Natural killer cell (primary cell): ENCODE measurements at regions not wholly inside any gene's neighbourhood (a gene's known extent, or its start where the extent isn't known, plus 50 kb on each side); places are given as distances from the start of the nearest gene placed in this dataset.

Source experiments
- ATAC-seq, 3 donors: fragments of 150-1000 bp in 2 of 3; fragments of 200-7000 bp in 1 of 3; cut with Tn5 transposase; 1 replicate in 1 of 3; 2 replicates in 2 of 3; pipeline ENCODE4 v1.10.0; 2021; ENCODE audit warnings: mild to moderate bottlenecking in 2 of 3, moderate library complexity in 2 of 3
- DNase-seq, 2 donors: peaks; one replicate each; pipeline versions ENCODE4 v3.0.0 to v3.0.0-alpha.2; 2013 to 2021; ENCODE audit warnings: mixed read lengths in 1 of 2
- H3K27ac ChIP-seq: one replicate; pipeline ENCODE4 v1.5.1; 2013; ENCODE audit warnings: mild to moderate bottlenecking, low read length
- H3K27me3 ChIP-seq: one replicate; pipeline ENCODE4 v1.6.1; 2013; ENCODE audit warnings: low read length; ENCODE audit not compliant: control insufficient read depth, insufficient read depth
- H3K36me3 ChIP-seq: one replicate; pipeline ENCODE4 v1.6.1; 2013; ENCODE audit warnings: low read length; ENCODE audit not compliant: control insufficient read depth, insufficient read depth
- H3K4me1 ChIP-seq: one replicate; pipeline ENCODE4 v1.6.1; 2013; ENCODE audit warnings: low read length; ENCODE audit not compliant: control insufficient read depth, insufficient read depth
- H3K4me3 ChIP-seq: one replicate; pipeline ENCODE4 v1.5.1; 2013; ENCODE audit warnings: low read length
- H3K9me3 ChIP-seq: one replicate; pipeline ENCODE4 v1.6.1; 2013; ENCODE audit warnings: low read length; ENCODE audit not compliant: control insufficient read depth, insufficient read depth
- H3K27ac Mint-ChIP-seq, 2 donors: one replicate each; pipeline ENCODE4 v1.8.0; 2022; ENCODE audit warnings: mild to moderate bottlenecking in 2 of 2, mixed read lengths in 2 of 2, moderate library complexity in 1 of 2
- H3K27me3 Mint-ChIP-seq, 2 donors: one replicate each; pipeline ENCODE4 v1.8.0; 2022; ENCODE audit warnings: low read depth in 2 of 2, mixed read lengths in 2 of 2
- H3K36me3 Mint-ChIP-seq: one replicate; pipeline ENCODE4 v1.8.0; 2022; ENCODE audit warnings: mixed read lengths
- H3K4me1 Mint-ChIP-seq, 2 donors: one replicate each; pipeline ENCODE4 v1.8.0; 2022; ENCODE audit warnings: mixed read lengths in 2 of 2
- H3K4me3 Mint-ChIP-seq: one replicate; pipeline ENCODE4 v1.8.0; 2022; ENCODE audit warnings: mild to moderate bottlenecking, moderate library complexity, mixed read lengths
- H3K9me3 Mint-ChIP-seq, 2 donors: one replicate each; pipeline ENCODE4 v1.8.0; 2022; ENCODE audit warnings: mixed read lengths in 2 of 2
- WGBS: methylation state at CpG from one replicate; pipeline ENCODE4 v1.1.7; 2013; ENCODE audit warnings: missing lambda C conversion rate; ENCODE audit not compliant: insufficient coverage; 5-methylcytosine and 5-hydroxymethylcytosine counted together
- intact Hi-C: fragments of 100-400 bp; cut with micrococcal nuclease; formaldehyde crosslinking; loops from one replicate; pipeline ENCODE4 v1.14.2; 2022
- TF ChIP-seq, protein P1 (sequence below): fragments of 200-600 bp; IDR thresholded peaks from one replicate; pipeline ENCODE4 v1.8.0; 2022; ENCODE audit warnings: antibody characterized with exemption

DNA sequence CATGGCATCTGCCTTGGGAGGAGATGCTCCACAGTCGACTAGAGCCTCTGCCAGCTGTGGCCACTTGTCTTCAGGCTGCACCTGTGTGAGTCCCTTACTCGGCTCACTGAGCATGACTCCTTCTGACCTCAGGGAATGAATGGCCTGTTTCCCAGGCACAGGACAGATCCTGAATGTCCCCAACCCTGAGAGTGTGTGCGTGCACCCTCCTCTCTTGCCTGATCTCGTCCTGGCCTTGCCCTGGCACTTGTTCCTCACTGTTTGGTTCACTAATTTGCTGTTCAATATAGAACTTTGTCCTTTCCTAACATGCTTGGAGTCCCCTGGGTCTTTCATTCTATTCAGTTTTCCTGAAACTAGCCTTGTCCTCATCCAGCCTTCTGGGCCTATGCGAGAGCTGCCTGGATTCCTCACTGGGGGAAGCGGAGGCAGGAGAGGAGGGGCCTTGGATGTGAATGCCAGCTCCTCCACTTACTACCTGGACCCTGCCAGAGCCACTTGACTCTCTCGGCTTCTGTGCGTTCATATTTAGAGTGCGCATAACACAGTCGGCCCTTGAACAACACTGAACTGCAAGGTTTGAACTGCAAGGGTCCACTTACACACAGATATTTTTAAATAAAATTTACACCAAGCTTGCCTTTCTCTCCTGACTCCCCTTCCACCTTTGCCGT is 184.8 kb downstream of the ACKR3 start:
- Histone ChIP-seq H3K36me3 (no peaks in the 10 kb centered on the region), H3K4me1 (peaks cover 6% of the 10 kb centered on the region), H3K27me3 (no peaks in the 10 kb centered on the region), H3K9me3 (no peaks in the 10 kb centered on the region), H3K27ac (no peak overlapping the region), H3K4me3 (no peak overlapping the region)
- H3K4me1 Mint-ChIP-seq: no peaks in the 10 kb centered on the region
- H3K4me3 Mint-ChIP-seq: no peak overlapping the region
- peaks cover 5 to 25% of the 10 kb centered on the region in 2 donors for H3K27me3 Mint-ChIP-seq
- H3K9me3 Mint-ChIP-seq: no peaks in the 10 kb centered on the region
- TF ChIP-seq, protein P1, sequence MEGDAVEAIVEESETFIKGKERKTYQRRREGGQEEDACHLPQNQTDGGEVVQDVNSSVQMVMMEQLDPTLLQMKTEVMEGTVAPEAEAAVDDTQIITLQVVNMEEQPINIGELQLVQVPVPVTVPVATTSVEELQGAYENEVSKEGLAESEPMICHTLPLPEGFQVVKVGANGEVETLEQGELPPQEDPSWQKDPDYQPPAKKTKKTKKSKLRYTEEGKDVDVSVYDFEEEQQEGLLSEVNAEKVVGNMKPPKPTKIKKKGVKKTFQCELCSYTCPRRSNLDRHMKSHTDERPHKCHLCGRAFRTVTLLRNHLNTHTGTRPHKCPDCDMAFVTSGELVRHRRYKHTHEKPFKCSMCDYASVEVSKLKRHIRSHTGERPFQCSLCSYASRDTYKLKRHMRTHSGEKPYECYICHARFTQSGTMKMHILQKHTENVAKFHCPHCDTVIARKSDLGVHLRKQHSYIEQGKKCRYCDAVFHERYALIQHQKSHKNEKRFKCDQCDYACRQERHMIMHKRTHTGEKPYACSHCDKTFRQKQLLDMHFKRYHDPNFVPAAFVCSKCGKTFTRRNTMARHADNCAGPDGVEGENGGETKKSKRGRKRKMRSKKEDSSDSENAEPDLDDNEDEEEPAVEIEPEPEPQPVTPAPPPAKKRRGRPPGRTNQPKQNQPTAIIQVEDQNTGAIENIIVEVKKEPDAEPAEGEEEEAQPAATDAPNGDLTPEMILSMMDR: no peak
- H3K27ac Mint-ChIP-seq: no peak overlapping the region
- H3K36me3 Mint-ChIP-seq: no peaks in the 10 kb centered on the region
- DNase-seq (no peak), ATAC-seq (no peak)
- 87% methylated on average over 10 of the region's 11 CpGs for WGBS
- intact Hi-C loops: no loop called here

DNA sequence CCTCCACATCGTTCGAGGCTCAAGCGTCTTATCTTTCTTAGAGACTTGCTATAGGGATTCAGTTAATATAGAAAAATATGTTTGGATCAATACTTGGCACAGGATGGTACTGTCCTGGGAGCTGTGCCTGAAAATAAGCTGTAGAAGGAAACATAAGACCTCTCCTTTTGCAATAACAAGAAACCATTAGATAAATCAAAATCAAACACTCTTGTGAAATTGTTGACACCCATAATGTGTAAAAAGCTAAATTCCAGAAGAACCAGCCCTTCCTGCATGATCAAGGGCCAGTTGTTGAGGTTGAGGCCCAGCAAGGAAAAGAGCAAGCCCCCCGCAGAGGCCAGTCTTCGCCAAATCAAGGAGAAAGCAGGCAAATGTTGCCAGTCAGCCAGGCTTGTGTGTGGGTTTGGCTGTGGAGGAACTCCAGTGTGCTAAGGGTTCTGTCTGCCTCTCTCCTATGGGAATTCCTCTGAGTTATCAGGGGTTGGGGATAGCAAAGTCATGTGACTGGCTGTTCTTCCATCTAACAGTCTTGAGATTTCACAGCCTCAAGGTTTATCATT is 185.7 kb downstream of the ACKR3 start:
- H3K36me3 ChIP-seq: no peaks in the 10 kb centered on the region
- H3K36me3 Mint-ChIP-seq: no peaks in the 10 kb centered on the region
- 87% methylated on average over 5 of the region's 5 CpGs for WGBS
- H3K27ac ChIP-seq: no peak overlapping the region
- no peaks in the 10 kb centered on the region for H3K4me1 Mint-ChIP-seq
- peaks cover 5 to 32% of the 10 kb centered on the region in 2 donors for H3K27me3 Mint-ChIP-seq
- DNase-seq: no peak
- H3K27ac Mint-ChIP-seq: no peak overlapping the region
- TF ChIP-seq, protein P1: no peak
- peaks cover 2% of the 10 kb centered on the region for H3K27me3 ChIP-seq
- no peak for ATAC-seq
- no peaks in the 10 kb centered on the region for H3K9me3 Mint-ChIP-seq
- H3K4me3 ChIP-seq: no peak overlapping the region
- intact Hi-C loops: no loop called here
- H3K4me1 ChIP-seq: no peaks in the 10 kb centered on the region
- H3K4me3 Mint-ChIP-seq: no peak overlapping the region
- no peaks in the 10 kb centered on the region for H3K9me3 ChIP-seq

DNA sequence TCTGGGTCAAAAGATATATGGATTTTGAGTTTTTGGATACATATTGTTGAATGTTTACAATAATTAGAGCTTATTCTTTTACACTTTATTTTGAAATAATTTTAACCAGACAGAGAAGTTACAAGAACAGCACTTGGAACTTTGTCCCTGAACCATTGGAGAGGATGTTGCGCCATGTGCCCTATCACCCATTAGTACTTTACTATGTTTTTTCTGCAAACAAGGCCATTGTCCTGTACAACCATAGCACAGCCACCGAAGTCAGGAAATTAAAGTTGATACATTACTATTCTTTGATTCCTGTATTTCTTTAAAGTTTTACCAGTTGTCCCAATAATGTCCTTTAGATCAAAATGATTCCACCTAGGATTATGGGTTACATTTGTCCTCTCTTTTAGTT is 188.8 kb downstream of the ACKR3 start:
- WGBS: 96% methylated on average over 2 of the region's 2 CpGs
- Histone ChIP-seq H3K4me3 (no peak overlapping the region), H3K4me1 (no peaks in the 10 kb centered on the region), H3K27me3 (peaks cover 2% of the 10 kb centered on the region), H3K36me3 (no peaks in the 10 kb centered on the region), H3K9me3 (no peaks in the 10 kb centered on the region), H3K27ac (no peak overlapping the region)
- H3K4me3 Mint-ChIP-seq: no peak overlapping the region
- H3K27me3 Mint-ChIP-seq: peaks cover 5 to 19% of the 10 kb centered on the region in 2 donors
- no peaks in the 10 kb centered on the region for H3K4me1 Mint-ChIP-seq
- H3K36me3 Mint-ChIP-seq: no peaks in the 10 kb centered on the region
- no peaks in the 10 kb centered on the region for H3K9me3 Mint-ChIP-seq
- no peak for DNase-seq
- intact Hi-C loops: no loop called here
- no peak overlapping the region for H3K27ac Mint-ChIP-seq
- ATAC-seq: no peak
- TF ChIP-seq, protein P1: no peak

DNA sequence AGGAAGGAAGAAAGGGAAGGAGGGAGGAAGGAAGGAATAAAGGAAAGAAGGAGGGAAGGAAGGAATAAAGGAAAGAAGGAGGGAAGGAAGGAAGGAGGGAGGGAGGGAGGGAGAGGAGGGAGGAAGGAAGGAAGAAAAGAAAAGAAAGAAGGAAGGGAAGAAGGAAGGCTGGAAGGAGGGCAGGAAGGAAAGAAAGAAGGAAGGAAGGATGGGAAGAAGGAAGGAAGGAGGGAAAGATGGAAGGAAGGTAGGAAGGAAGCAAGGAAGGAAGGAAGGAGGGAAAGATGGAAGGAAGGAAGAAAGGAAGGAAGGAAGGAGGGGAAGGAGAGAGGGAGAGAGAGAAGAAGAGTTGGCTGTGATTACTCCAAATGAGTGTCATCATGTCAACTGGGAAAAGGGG is 190.6 kb downstream of the ACKR3 start:
- no peak for DNase-seq
- intact Hi-C loops: no loop called here
- Mint-ChIP-seq H3K9me3 (no peaks in the 10 kb centered on the region), H3K27ac (no peak overlapping the region), H3K4me1 (no peaks in the 10 kb centered on the region), H3K4me3 (no peak overlapping the region), H3K36me3 (no peaks in the 10 kb centered on the region), H3K27me3 (peaks cover 0 to 20% of the 10 kb centered on the region in 2 donors)
- peaks cover 2% of the 10 kb centered on the region for H3K27me3 ChIP-seq
- no peak for ATAC-seq
- TF ChIP-seq, protein P1: no peak
- H3K4me3 ChIP-seq: no peak overlapping the region
- H3K27ac ChIP-seq: no peak overlapping the region
- H3K9me3 ChIP-seq: no peaks in the 10 kb centered on the region
- no peaks in the 10 kb centered on the region for H3K4me1 ChIP-seq
- H3K36me3 ChIP-seq: no peaks in the 10 kb centered on the region
